Right lobe of liver (tissue), 6 donors: ENCODE measurements at regions not wholly inside any gene's neighbourhood (a gene's known extent, or its start where the extent isn't known, plus 50 kb on each side); places are given as distances from the start of the nearest gene placed in this dataset.

Source experiments
- ATAC-seq, 4 donors: fragments of 200-7000 bp; cut with Tn5 transposase; one replicate each; pipeline ENCODE4 v1.9.1; 2020; ENCODE audit warnings: mild to moderate bottlenecking in 4 of 4, moderate library complexity in 4 of 4
- DNase-seq, 3 donors: peaks; one replicate each; pipeline ENCODE4 v3.0.0-alpha.2; 2020
- H3K27ac ChIP-seq, 3 donors: fragments of 200-600 bp; one replicate each; pipeline ENCODE4 v1.8.0; 2022
- H3K27me3 ChIP-seq, 2 donors: fragments of 200-600 bp; one replicate each; pipeline ENCODE4 v1.8.0; 2022
- H3K36me3 ChIP-seq, 4 donors: fragments of 200-600 bp; sonication (generic) in 1 of 4; one replicate each; pipeline versions ENCODE4 v1.5.1 to v1.8.0; 2017 to 2022; ENCODE audit warnings: control low read depth in 1 of 4
- H3K4me1 ChIP-seq, 4 donors: fragments of 200-600 bp; sonication (generic) in 1 of 4; one replicate each; pipeline versions ENCODE4 v1.5.1 to v1.8.0; 2017 to 2022; ENCODE audit warnings: control low read depth in 1 of 4
- H3K4me3 ChIP-seq, 3 donors: fragments of 200-600 bp; one replicate each; pipeline ENCODE4 v1.8.0; 2022
- H3K9me3 ChIP-seq, 4 donors: fragments of 200-600 bp; sonication (generic) in 1 of 4; one replicate each; pipeline versions ENCODE4 v1.5.1 to v1.8.0; 2017 to 2022; ENCODE audit warnings: control low read depth in 1 of 4
- CTCF ChIP-seq, 4 donors: fragments of 200-600 bp in 3 of 4; fragments of 450-650 bp in 1 of 4; IDR thresholded peaks; one replicate each; pipeline versions ENCODE4 v1.5.1 to v1.8.0; 2016 to 2022; ENCODE audit warnings: antibody characterized with exemption in 4 of 4, mild to moderate bottlenecking in 2 of 4
- POLR2A ChIP-seq: fragments of 450-650 bp; IDR thresholded peaks from one replicate; pipeline ENCODE4 v1.6.1; 2017; ENCODE audit warnings: antibody characterized with exemption, mild to moderate bottlenecking
- WGBS: methylation state at CpG from one replicate; pipeline ENCODE4 v1.1.6; 2018; ENCODE audit warnings: low coverage, low lambda C conversion rate; ENCODE audit not compliant: insufficient coverage; ENCODE audit errors: missing lambda C conversion rate; 5-methylcytosine and 5-hydroxymethylcytosine counted together
- intact Hi-C, 2 donors: fragments of 100-400 bp; cut with DNase I; formaldehyde crosslinking; loops; one replicate each; pipeline versions ENCODE4 v1.11.2 to v1.14.1; 2022
- donor health status: DM: no; HTN: yes; CAD: no.
- donor health status: DM: no; HTN: no; CAD: no.
- donor health status: DM: no; HTN: no; CAD: no.
- donor health status: DM: no; HTN: yes; CAD: no.
- donor health status: DM: no; HTN: yes; CAD: no.

DNA sequence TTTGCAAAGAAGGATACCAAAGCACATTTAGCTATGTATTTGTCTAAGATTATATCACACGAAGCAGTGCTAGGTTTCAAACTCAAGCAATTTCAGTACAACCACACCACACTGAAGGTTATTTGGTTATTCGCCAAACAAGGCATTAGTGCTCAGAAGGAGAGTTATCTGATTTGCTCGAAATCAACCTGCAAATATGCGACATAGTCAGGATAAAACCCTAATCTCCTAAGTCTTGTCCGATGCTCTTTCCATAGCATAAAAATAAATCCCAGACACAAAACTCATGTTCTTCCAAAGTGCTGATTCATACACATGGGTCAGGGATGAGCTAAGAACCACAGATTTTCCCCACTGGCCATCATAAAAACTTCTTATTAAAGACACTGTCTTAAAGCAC, 1288.0 kb upstream of the SORCS1 start:
- DNase-seq = no peak
- WGBS = 80% methylated on average over 5 of the region's 5 CpGs
- Histone ChIP-seq H3K4me3 (no peak overlapping the region), H3K36me3 (no peaks in the 10 kb centered on the region), H3K27me3 (no peaks in the 10 kb centered on the region), H3K9me3 (no peaks in the 10 kb centered on the region), H3K27ac (no peak overlapping the region), H3K4me1 (no peaks in the 10 kb centered on the region)
- TF ChIP-seq POLR2A (no peak), CTCF (IDR thresholded peaks at IDR 0.05) (no peak)
- intact Hi-C loops = no loop called here
- no peak for ATAC-seq

- Histone ChIP-seq H3K4me3 (no peak overlapping the region), H3K36me3 (no peaks in the 10 kb centered on the region), H3K4me1 (no peaks in the 10 kb centered on the region), H3K9me3 (no peaks in the 10 kb centered on the region), H3K27me3 (no peaks in the 10 kb centered on the region), H3K27ac (no peak overlapping the region)
- DNase-seq = no peak
- TF ChIP-seq POLR2A = no peak
- no peak for TF ChIP-seq CTCF (IDR thresholded peaks at IDR 0.05)
- no peak for ATAC-seq
- intact Hi-C loops = no loop called here
- WGBS = 14% methylated on average over 1 of the region's 2 CpGs
Observed at GRCh38 chr10:108450280-108450679, 1285.8 kb upstream of the SORCS1 start.

DNA sequence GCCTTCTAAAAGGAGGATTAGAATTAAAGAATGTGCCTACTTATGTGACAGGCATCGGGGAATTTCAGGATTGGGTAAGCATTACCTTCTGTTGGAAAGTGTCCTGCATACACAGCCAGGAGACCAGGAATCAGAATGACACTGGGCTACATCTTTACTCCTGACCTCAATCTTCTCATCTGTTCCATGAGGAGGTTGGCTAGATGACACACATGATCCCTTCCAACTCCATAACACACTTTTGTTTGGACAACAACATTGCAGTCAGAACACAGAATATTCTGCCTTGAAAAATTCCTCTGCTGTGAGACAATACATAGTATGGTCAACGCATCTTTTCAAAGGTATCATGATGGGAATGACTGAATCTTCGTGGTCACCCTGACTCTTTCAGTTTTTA, 1281.2 kb upstream of the SORCS1 start:
- H3K27me3 ChIP-seq = no peaks in the 10 kb centered on the region
- no peak overlapping the region for H3K27ac ChIP-seq
- intact Hi-C loops = no loop called here
- ATAC-seq (peak in 1 of 4 donors; percentile 24), DNase-seq (no peak)
- H3K4me3 ChIP-seq = no peak overlapping the region
- no peaks in the 10 kb centered on the region for H3K4me1 ChIP-seq
- TF ChIP-seq CTCF (IDR thresholded peaks at IDR 0.05) (no peak), POLR2A (no peak)
- no peaks in the 10 kb centered on the region for H3K9me3 ChIP-seq
- no peaks in the 10 kb centered on the region for H3K36me3 ChIP-seq
- 83% methylated on average over 3 of the region's 3 CpGs for WGBS

- WGBS = 82% methylated on average over 2 of the region's 2 CpGs
- ATAC-seq (no peak), DNase-seq (no peak)
- no peaks in the 10 kb centered on the region for H3K9me3 ChIP-seq
- H3K27ac ChIP-seq = no peak overlapping the region
- no peaks in the 10 kb centered on the region for H3K27me3 ChIP-seq
- TF ChIP-seq POLR2A (no peak), CTCF (IDR thresholded peaks at IDR 0.05) (no peak)
- H3K4me1 ChIP-seq = no peaks in the 10 kb centered on the region
- no peak overlapping the region for H3K4me3 ChIP-seq
- intact Hi-C loops = no loop called here
- H3K36me3 ChIP-seq = no peaks in the 10 kb centered on the region
Observed at GRCh38 chr10:108443636-108444035, 1279.1 kb upstream of the SORCS1 start.

GRCh38 chr10:108439397-108439796, 1274.9 kb upstream of the SORCS1 start:
- Histone ChIP-seq H3K4me1 (no peaks in the 10 kb centered on the region), H3K9me3 (no peaks in the 10 kb centered on the region), H3K36me3 (no peaks in the 10 kb centered on the region), H3K27me3 (no peaks in the 10 kb centered on the region), H3K27ac (no peak overlapping the region), H3K4me3 (no peak overlapping the region)
- 67% methylated on average over 1 of the region's 1 CpG for WGBS
- DNase-seq = no peak
- TF ChIP-seq POLR2A (no peak), CTCF (IDR thresholded peaks at IDR 0.05) (no peak)
- intact Hi-C loops = no loop called here
- no peak for ATAC-seq
